ENCODE measurements at regions not wholly inside any gene's neighbourhood (a gene's known extent, or its start where the extent isn't known, plus 50 kb on each side); places are given as distances from the start of the nearest gene placed in this dataset.

DNA sequence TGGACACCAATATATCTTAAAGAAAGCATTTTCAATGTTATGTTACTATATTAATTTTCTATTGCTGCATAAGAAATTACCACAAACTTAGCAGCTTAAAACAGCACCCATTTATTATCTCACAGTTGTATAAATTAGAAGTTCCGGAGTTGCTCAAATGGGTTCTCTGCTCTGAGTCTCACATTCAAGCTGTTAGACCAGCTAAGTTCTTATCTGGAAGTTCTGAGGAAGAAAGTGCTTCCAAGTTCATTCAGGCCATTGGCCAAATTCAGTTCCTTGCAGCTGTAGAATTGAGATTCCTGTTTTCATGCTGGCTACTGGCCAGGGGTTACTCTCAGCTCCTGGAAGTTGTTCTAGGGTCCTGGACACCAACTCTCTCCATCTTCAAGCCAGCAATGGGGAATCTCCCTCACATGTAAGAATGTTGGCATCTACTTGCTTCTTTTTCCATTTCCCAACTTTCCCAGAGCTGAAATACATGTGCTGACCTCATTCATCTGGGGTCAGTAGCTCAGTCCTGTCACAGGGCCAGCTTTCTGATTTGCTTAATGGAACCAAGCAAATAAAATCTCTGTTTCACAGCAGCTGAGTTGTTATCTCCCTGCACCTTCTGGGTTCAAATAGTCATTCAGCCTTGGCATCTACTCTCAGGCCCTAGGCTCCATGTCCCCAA, 99.6 kb upstream of the INTU start:
- DNase-seq, result no peak

DNA sequence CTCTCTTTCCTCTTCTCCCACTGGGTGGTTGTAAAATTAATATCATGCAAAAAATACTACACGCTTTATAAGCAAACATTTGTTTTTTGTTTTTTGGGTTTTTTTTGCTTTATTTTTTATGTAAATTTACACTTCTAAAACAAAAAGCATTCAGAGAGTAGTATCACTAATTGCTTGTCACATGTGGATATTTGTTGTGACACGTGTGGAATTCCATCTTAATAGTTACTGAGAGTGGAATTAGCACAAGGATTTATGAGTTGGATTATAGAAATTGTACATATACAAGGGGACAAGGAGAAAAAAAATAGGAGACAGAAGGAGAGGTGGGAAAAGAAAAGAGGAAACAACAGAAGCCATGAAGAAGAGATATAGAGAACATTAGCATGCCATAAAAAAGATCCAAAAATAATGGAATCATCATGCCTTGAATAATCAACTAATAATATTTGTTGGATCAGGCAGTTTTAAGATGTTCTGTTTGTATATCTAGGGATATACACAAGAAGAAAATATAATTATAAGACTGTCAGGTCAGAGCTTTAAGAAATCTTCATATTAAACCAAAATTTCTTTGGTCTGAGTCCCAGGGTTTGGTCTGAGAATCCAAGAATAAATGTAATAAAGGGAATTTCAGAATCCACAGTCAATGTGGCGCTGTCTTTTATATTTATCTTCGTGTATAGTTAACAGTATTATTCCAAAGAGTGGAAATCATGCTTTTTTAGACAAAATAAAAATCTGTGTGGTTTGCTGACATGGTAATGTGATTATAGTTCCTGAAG, 98.5 kb upstream of the INTU start:
- no peak for DNase-seq

DNA sequence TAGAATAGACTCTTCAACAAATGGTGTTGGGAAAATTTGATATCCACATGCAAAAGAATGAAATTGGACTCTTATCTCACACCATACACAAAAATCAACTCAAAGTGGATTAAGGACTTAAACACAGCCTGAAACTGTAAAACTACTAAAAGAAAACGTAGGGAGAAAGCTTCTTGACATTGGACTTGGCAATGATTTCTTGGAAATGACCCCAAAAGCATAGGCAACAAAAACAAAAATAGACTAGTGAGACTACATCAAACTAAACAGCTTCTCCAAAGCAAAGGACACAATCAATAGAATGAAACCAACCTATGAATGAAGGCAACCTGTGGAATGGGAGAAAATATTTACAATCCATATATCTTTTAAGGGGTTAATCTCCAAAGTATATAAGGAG, 94.7 kb upstream of the INTU start:
- DNase-seq, result no peak

DNA sequence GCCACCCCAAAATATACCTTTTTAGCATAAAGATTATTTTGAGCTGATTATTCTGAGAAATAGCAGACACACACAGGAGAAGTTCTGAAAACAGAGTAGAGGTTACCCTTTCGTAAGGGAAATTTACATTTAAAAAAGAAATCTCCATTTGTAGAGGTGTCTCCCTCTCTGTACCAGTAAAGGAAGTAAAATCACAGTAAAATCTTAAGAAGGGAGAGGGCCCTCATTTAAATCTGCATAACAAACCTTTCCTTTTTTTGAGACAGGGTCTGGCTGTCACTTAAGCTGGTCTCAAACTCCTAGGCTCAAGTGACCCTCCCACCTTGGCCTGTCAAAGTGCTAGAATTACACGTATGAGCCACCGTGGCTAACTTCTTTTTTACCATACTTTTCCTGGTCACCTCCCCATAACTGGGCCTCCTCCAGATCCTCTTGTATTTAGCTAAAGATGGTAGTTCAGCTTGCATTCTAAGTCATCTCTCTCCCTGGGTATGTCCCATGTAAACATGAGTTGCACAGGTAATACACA, 92.2 kb upstream of the INTU start:
- DNase-seq, result no peak

- DNase-seq, result no peak
These were observed 87.5 kb upstream of the INTU start for GRCh38 chr4:127545271-127545670.

- DNase-seq, result no peak
These were observed 83.5 kb upstream of the INTU start for GRCh38 chr4:127548990-127549925.

DNA sequence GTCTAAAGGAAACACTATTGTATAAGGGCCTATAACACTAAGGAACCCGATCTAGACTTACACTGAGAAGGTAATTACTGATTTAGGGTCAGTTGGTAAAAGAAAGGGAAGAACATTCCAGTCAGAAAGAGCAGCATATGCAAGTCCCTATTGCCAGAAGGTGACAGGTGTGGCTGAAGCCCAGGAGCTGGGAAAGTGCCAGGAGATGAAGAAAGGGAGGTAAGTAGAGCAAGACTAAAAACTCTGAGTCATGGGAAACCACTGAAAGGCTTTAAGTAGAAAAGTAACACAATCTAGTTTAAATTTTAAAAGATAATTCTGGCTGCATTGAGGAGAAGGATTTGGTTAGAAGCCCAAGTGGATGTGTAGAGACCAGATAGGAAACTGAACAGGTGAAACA, 77.7 kb upstream of the INTU start:
- DNase-seq, result no peak

DNA sequence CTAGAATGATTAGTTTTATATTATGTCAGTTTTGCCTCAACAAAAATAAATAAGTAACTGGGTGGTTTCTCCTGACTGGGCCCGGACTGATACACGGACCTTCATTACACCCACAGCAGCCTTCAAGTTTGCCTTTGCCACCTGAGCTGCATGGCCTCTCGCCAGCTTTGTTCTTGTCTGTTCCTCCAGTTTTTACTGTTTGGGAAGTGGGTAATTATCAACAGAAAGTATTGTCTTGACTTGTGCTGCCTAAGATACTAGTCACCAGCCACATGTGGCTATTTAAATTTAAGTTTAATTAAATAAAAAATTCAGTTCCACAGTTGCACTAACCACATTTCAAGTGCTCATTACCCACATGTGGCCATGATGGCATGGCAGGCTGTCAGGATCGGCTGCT, 74.7 kb upstream of the INTU start:
- DNase-seq, result no peak

DNA sequence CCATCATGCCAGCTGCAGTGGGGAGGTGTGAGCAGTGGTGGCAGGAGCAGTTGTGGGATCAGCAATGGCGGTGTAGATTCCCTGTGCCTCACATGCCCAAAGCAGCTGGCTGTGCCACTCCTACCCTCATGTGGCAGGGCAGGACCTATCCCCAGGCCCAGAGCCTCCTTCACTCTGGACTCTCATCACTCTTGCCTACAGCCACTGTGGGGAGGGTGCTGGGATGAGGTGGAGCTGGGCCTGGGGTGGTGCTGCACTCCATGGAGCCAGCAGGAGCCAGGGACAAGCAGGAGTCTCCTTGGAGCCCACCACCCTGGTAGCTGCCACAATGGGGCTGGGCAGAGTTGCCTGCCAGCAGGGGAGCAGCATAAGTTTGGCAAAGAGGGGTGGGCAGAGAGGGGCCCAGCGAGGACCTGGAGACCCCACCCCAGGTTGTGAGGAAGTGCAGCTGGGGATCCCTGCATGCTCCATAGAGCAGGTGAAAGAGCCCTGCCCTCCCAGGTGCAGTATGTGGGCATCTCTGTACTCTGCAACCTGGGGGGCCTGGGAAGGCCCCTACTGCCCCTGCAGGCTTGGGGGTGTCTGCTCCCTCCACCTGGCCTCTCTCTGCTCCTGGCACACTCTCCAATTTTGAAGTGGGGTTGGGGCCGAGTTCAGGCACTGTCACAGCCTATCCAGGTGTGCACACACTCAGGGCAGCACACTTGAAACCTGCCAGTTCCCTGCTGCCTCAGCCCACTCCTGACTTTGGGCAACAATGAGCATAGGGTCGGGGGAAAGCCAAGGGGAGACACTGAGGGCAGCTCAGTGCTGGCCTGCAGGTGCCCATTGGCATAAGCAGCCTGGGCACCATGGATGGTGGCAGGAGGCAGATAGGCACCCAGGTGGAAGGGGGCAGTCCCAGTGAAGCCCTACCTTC, 74.0 kb upstream of the INTU start:
- DNase-seq, result no peak

DNA sequence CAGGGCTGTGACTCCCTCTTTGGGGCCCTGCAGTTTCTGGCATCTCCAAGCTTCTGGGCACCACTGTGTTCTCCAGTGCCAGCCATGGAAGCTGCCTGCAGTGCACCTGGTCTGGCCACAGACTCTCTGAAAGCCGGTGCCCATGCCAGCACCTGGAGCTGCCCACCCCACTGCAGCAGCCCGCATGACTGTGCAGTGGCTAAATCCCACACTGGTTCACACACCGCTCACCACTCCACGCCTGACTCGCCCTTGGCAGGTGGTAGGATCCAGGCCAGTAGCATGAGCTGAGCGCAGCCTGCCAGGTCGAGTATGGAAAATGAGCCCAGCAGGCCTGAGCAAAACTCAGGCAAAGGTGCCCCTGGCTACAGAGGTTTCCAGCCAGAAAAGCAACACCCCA, 72.8 kb upstream of the INTU start:
- no peak for DNase-seq

GRCh38 chr4:127560755-127561154, 72.0 kb upstream of the INTU start:
- no peak for DNase-seq

GRCh38 chr4:127574643-127575042, 58.1 kb upstream of the INTU start:
- no peak for DNase-seq

- DNase-seq, result no peak
These were observed 56.9 kb upstream of the INTU start for GRCh38 chr4:127575888-127576287.

DNA sequence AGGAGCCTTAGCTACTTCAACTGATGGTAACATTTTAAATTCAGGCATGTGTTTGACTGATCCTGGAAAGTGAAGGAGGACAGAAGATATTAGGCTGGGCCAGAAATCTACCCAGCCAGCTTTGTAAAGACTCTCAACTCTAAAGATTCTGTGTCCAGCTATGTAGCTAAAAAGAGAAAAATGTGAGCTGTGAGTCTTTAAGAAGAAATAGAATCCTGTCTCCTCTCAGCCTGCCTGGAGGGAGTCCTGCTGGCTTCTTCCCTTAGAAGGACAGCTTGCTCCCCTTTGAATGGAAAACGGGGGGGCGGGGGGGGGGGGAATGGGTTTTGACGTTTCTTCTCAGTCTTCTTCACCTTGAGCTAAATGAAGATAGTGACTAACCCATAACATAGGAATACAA, 54.3 kb upstream of the INTU start:
- DNase-seq, result no peak

GRCh38 chr4:127578967-127579366, 53.8 kb upstream of the INTU start:
- DNase-seq, result no peak

- no peak for DNase-seq
These were observed 52.9 kb upstream of the INTU start for GRCh38 chr4:127579821-127580220.

DNA sequence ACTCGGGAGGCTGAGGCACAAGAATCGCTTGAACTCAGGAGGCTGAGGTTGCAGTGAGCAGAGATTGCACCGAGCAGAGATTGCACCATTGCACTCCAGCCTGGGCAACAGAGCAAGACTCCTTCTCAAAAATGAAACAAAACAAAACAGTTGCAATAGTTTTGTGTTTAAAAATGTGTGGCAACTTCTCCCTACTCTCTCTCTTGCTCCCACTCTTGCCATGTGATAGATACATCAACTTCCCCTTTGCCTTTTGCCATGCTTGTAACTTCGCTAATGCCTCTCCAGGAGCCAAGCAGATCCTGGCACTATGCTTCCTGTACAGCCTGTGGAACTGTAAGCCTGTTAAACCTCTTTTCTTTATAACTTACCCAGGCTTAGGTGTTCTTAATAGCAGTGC, 52.5 kb upstream of the INTU start:
- no peak for DNase-seq

- no peak for DNase-seq
These were observed 51.9 kb upstream of the INTU start for GRCh38 chr4:127580891-127581290.

Data from AML-193 (cell line).